Fibroblast of lung (primary cell): ENCODE measurements at regions not wholly inside any gene's neighbourhood (a gene's known extent, or its start where the extent isn't known, plus 50 kb on each side); places are given as distances from the start of the nearest gene placed in this dataset.

Experiments used
- EZH2 ChIP-seq: IDR thresholded peaks from 2 replicates; pipeline ENCODE4 v1.5.1; 2012; ENCODE audit warnings: low read length, control low read depth, mild to moderate bottlenecking; ENCODE audit errors: missing control alignments
- TF ChIP-seq, protein P1 (sequence below), 2 donors: IDR thresholded peaks in 1 of 2; conservative IDR thresholded peaks in 1 of 2; 1 replicate in 1 of 2; 2 replicates in 1 of 2; pipeline ENCODE4 v1.5.1; 2011 to 2012; ENCODE audit warnings: low read length in 2 of 2, control low read depth in 1 of 2, inconsistent platforms in 1 of 2, low read depth in 1 of 2, mild to moderate bottlenecking in 1 of 2

DNA sequence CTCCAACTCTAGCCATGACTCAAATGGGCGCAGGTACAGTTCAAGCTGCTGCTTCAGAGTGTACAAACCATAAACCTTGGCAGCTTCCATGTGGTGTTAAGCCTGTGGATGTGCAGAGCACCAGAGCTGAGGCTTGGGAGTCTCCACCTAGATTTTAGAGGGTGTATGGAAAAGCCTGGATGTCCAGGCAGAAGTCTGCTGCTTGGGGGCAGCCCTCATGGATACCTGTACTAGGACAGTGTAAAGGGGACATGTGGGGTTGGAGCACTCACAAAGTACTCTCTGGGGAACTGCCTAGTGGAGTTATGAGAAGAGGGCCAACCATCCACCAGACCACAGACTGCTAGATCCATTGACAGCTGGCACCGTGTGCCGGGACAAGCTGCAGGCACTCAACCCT, 273.5 kb upstream of the ST8SIA4 start:
- TF ChIP-seq, protein P1, sequence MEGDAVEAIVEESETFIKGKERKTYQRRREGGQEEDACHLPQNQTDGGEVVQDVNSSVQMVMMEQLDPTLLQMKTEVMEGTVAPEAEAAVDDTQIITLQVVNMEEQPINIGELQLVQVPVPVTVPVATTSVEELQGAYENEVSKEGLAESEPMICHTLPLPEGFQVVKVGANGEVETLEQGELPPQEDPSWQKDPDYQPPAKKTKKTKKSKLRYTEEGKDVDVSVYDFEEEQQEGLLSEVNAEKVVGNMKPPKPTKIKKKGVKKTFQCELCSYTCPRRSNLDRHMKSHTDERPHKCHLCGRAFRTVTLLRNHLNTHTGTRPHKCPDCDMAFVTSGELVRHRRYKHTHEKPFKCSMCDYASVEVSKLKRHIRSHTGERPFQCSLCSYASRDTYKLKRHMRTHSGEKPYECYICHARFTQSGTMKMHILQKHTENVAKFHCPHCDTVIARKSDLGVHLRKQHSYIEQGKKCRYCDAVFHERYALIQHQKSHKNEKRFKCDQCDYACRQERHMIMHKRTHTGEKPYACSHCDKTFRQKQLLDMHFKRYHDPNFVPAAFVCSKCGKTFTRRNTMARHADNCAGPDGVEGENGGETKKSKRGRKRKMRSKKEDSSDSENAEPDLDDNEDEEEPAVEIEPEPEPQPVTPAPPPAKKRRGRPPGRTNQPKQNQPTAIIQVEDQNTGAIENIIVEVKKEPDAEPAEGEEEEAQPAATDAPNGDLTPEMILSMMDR (conservative IDR thresholded peaks at IDR 0.05 in 1 of 2, IDR thresholded peaks at IDR 0.05 in 1 of 2; ENCODE audit: low read depth in 1 of 2, low read length in 2 of 2) = no peak
- no peak for TF ChIP-seq EZH2
